GM23248 (cell line): ENCODE measurements at regions not wholly inside any gene's neighbourhood (a gene's known extent, or its start where the extent isn't known, plus 50 kb on each side); places are given as distances from the start of the nearest gene placed in this dataset.

Experiments
- EZH2 ChIP-seq: fragments of 200-600 bp; sonication (generic); IDR thresholded peaks from 2 replicates; pipeline ENCODE4 v1.6.1; 2018; ENCODE audit warnings: antibody characterized with exemption, mild to moderate bottlenecking; ENCODE audit not compliant: insufficient read depth, poor library complexity, severe bottlenecking
- EZH2phosphoT487 ChIP-seq: fragments of 200-600 bp; sonication (generic); IDR thresholded peaks from 2 replicates; pipeline ENCODE4 v1.6.1; 2018; ENCODE audit warnings: antibody characterized with exemption, moderate library complexity, mild to moderate bottlenecking, low read depth; ENCODE audit not compliant: insufficient read depth

GRCh38 chr5:117880932-117881331 lies 1107.4 kb downstream of the DTWD2 start:
- TF ChIP-seq EZH2phosphoT487 (no peak), EZH2 (no peak)
